ENCODE measurements at regions not wholly inside any gene's neighbourhood (a gene's known extent, or its start where the extent isn't known, plus 50 kb on each side); places are given as distances from the start of the nearest gene placed in this dataset.

- ATAC-seq (ENCODE audit: low read depth) (no peak), DNase-seq (ENCODE audit: low spot score) (no peak)
- H3K9me3 ChIP-seq (ENCODE audit: severe bottlenecking), result no peaks in the 10 kb centered on the region
- H3K36me3 ChIP-seq (ENCODE audit: low read depth), result no peaks in the 10 kb centered on the region
- no peaks in the 10 kb centered on the region for H3K4me1 ChIP-seq (ENCODE audit: insufficient read depth, poor library complexity, severe bottlenecking)
- TF ChIP-seq CTCF (IDR thresholded peaks at IDR 0.05; ENCODE audit: poor library complexity, severe bottlenecking), result no peak
- no peak overlapping the region for H3K27ac ChIP-seq (ENCODE audit: poor library complexity, severe bottlenecking)
- no peaks in the 10 kb centered on the region for H3K27me3 ChIP-seq (ENCODE audit: insufficient read depth, poor library complexity, severe bottlenecking)
- no peak overlapping the region for H3K4me3 ChIP-seq (ENCODE audit: severe bottlenecking)
Measured at GRCh38 chr4:117383468-117383867, 298.1 kb upstream of the TRAM1L1 start.

- no peak for TF ChIP-seq CTCF (IDR thresholded peaks at IDR 0.05; ENCODE audit: poor library complexity, severe bottlenecking)
- Histone ChIP-seq H3K27ac (ENCODE audit: poor library complexity, severe bottlenecking) (no peak overlapping the region), H3K4me1 (ENCODE audit: insufficient read depth, poor library complexity, severe bottlenecking) (no peaks in the 10 kb centered on the region), H3K27me3 (ENCODE audit: insufficient read depth, poor library complexity, severe bottlenecking) (no peaks in the 10 kb centered on the region), H3K9me3 (ENCODE audit: severe bottlenecking) (no peaks in the 10 kb centered on the region), H3K4me3 (ENCODE audit: severe bottlenecking) (no peak overlapping the region), H3K36me3 (ENCODE audit: low read depth) (no peaks in the 10 kb centered on the region)
- ATAC-seq (ENCODE audit: low read depth) (no peak), DNase-seq (ENCODE audit: low spot score) (no peak)
Measured at GRCh38 chr4:117385526-117385925, 300.1 kb upstream of the TRAM1L1 start.

GRCh38 chr4:117387072-117387471, 301.7 kb upstream of the TRAM1L1 start:
- Histone ChIP-seq H3K4me1 (ENCODE audit: insufficient read depth, poor library complexity, severe bottlenecking) (no peaks in the 10 kb centered on the region), H3K27ac (ENCODE audit: poor library complexity, severe bottlenecking) (no peak overlapping the region), H3K4me3 (ENCODE audit: severe bottlenecking) (no peak overlapping the region), H3K27me3 (ENCODE audit: insufficient read depth, poor library complexity, severe bottlenecking) (no peaks in the 10 kb centered on the region), H3K9me3 (ENCODE audit: severe bottlenecking) (no peaks in the 10 kb centered on the region), H3K36me3 (ENCODE audit: low read depth) (no peaks in the 10 kb centered on the region)
- DNase-seq (ENCODE audit: low spot score) (no peak), ATAC-seq (ENCODE audit: low read depth) (no peak)
- TF ChIP-seq CTCF (IDR thresholded peaks at IDR 0.05; ENCODE audit: poor library complexity, severe bottlenecking), result no peak

GRCh38 chr4:117400039-117400835, 314.9 kb upstream of the TRAM1L1 start:
- Histone ChIP-seq H3K36me3 (ENCODE audit: low read depth) (no peaks in the 10 kb centered on the region), H3K9me3 (ENCODE audit: severe bottlenecking) (no peaks in the 10 kb centered on the region), H3K4me1 (ENCODE audit: insufficient read depth, poor library complexity, severe bottlenecking) (peaks cover 17% of the 10 kb centered on the region), H3K27me3 (ENCODE audit: insufficient read depth, poor library complexity, severe bottlenecking) (no peaks in the 10 kb centered on the region), H3K27ac (ENCODE audit: poor library complexity, severe bottlenecking) (peak overlapping the region; percentile 22), H3K4me3 (ENCODE audit: severe bottlenecking) (no peak overlapping the region)
- DNase-seq (ENCODE audit: low spot score) (no peak), ATAC-seq (ENCODE audit: low read depth) (peak; percentile 95)
- no peak for TF ChIP-seq CTCF (IDR thresholded peaks at IDR 0.05; ENCODE audit: poor library complexity, severe bottlenecking)

- Histone ChIP-seq H3K9me3 (ENCODE audit: severe bottlenecking) (no peaks in the 10 kb centered on the region), H3K4me1 (ENCODE audit: insufficient read depth, poor library complexity, severe bottlenecking) (no peaks in the 10 kb centered on the region), H3K36me3 (ENCODE audit: low read depth) (no peaks in the 10 kb centered on the region), H3K4me3 (ENCODE audit: severe bottlenecking) (no peak overlapping the region), H3K27ac (ENCODE audit: poor library complexity, severe bottlenecking) (no peak overlapping the region), H3K27me3 (ENCODE audit: insufficient read depth, poor library complexity, severe bottlenecking) (no peaks in the 10 kb centered on the region)
- DNase-seq (ENCODE audit: low spot score), result no peak
- no peak for TF ChIP-seq CTCF (IDR thresholded peaks at IDR 0.05; ENCODE audit: poor library complexity, severe bottlenecking)
- no peak for ATAC-seq (ENCODE audit: low read depth)
Measured at GRCh38 chr4:117412661-117413060, 327.3 kb upstream of the TRAM1L1 start.
